ENCODE measurements at regions not wholly inside any gene's neighbourhood (a gene's known extent, or its start where the extent isn't known, plus 50 kb on each side); places are given as distances from the start of the nearest gene placed in this dataset.
"Not testable (repeated sequence)": the region's sequence is repeated elsewhere in the genome, so short reads cannot be mapped to it uniquely, and the experiment has no call there.

- Histone ChIP-seq H3K4me1 (ENCODE audit: insufficient read depth, low read length) (no peaks in the 10 kb centered on the region), H3K27me3 (ENCODE audit: insufficient read depth, low read length) (no peaks in the 10 kb centered on the region), H2AFZ (ENCODE audit: low read depth, low read length) (no peak overlapping the region), H3K36me3 (ENCODE audit: insufficient read depth, low read length) (no peaks in the 10 kb centered on the region), H3K4me3 (ENCODE audit: low read length) (no peak overlapping the region), H3K9me3 (ENCODE audit: low read length) (no peaks in the 10 kb centered on the region)
Measured at GRCh38 chr10:10731366-10731765, 286.3 kb upstream of the CELF2 start.

- Histone ChIP-seq H2AFZ (ENCODE audit: low read depth, low read length) (no peak overlapping the region), H3K4me3 (ENCODE audit: low read length) (no peak overlapping the region), H3K4me1 (ENCODE audit: insufficient read depth, low read length) (no peaks in the 10 kb centered on the region), H3K9me3 (ENCODE audit: low read length) (no peaks in the 10 kb centered on the region), H3K36me3 (ENCODE audit: insufficient read depth, low read length) (no peaks in the 10 kb centered on the region), H3K27me3 (ENCODE audit: insufficient read depth, low read length) (no peaks in the 10 kb centered on the region)
Measured at GRCh38 chr10:10734356-10735064, 283.2 kb upstream of the CELF2 start.

GRCh38 chr10:10745291-10745690, 272.4 kb upstream of the CELF2 start:
- Histone ChIP-seq H3K9me3 (ENCODE audit: low read length) (peaks cover 4% of the 10 kb centered on the region), H2AFZ (ENCODE audit: low read depth, low read length) (no peak overlapping the region), H3K4me1 (ENCODE audit: insufficient read depth, low read length) (no peaks in the 10 kb centered on the region), H3K4me3 (ENCODE audit: low read length) (no peak overlapping the region), H3K36me3 (ENCODE audit: insufficient read depth, low read length) (no peaks in the 10 kb centered on the region), H3K27me3 (ENCODE audit: insufficient read depth, low read length) (no peaks in the 10 kb centered on the region)

- Histone ChIP-seq H3K36me3 (ENCODE audit: insufficient read depth, low read length) (no peaks in the 10 kb centered on the region), H2AFZ (ENCODE audit: low read depth, low read length) (peak overlapping the region; percentile 46), H3K9me3 (ENCODE audit: low read length) (no peaks in the 10 kb centered on the region), H3K4me1 (ENCODE audit: insufficient read depth, low read length) (peaks cover 5% of the 10 kb centered on the region), H3K27me3 (ENCODE audit: insufficient read depth, low read length) (no peaks in the 10 kb centered on the region), H3K4me3 (ENCODE audit: low read length) (no peak overlapping the region)
Measured at GRCh38 chr10:10755490-10755889, 262.2 kb upstream of the CELF2 start.

GRCh38 chr10:10758306-10758705, 259.4 kb upstream of the CELF2 start:
- Histone ChIP-seq H3K9me3 (ENCODE audit: low read length) (no peaks in the 10 kb centered on the region), H3K4me1 (ENCODE audit: insufficient read depth, low read length) (peaks cover 6% of the 10 kb centered on the region), H3K4me3 (ENCODE audit: low read length) (no peak overlapping the region), H3K27me3 (ENCODE audit: insufficient read depth, low read length) (no peaks in the 10 kb centered on the region), H2AFZ (ENCODE audit: low read depth, low read length) (no peak overlapping the region), H3K36me3 (ENCODE audit: insufficient read depth, low read length) (no peaks in the 10 kb centered on the region)

GRCh38 chr10:10759806-10760205, 257.9 kb upstream of the CELF2 start:
- peaks cover 21% of the 10 kb centered on the region for H3K4me1 ChIP-seq (ENCODE audit: insufficient read depth, low read length)
- H3K4me3 ChIP-seq (ENCODE audit: low read length); H2AFZ ChIP-seq (ENCODE audit: low read depth, low read length); H3K9me3 ChIP-seq (ENCODE audit: low read length); H3K27me3 ChIP-seq (ENCODE audit: insufficient read depth, low read length); H3K36me3 ChIP-seq (ENCODE audit: insufficient read depth, low read length): not testable (repeated sequence)

- H3K4me1 ChIP-seq (ENCODE audit: insufficient read depth, low read length): peaks cover 21% of the 10 kb centered on the region
- no peaks in the 10 kb centered on the region for H3K27me3 ChIP-seq (ENCODE audit: insufficient read depth, low read length)
- no peaks in the 10 kb centered on the region for H3K36me3 ChIP-seq (ENCODE audit: insufficient read depth, low read length)
- no peak overlapping the region for H3K4me3 ChIP-seq (ENCODE audit: low read length)
- no peak overlapping the region for H2AFZ ChIP-seq (ENCODE audit: low read depth, low read length)
- no peaks in the 10 kb centered on the region for H3K9me3 ChIP-seq (ENCODE audit: low read length)
Measured at GRCh38 chr10:10765017-10765416, 252.7 kb upstream of the CELF2 start.

- no peaks in the 10 kb centered on the region for H3K36me3 ChIP-seq (ENCODE audit: insufficient read depth, low read length)
- no peaks in the 10 kb centered on the region for H3K27me3 ChIP-seq (ENCODE audit: insufficient read depth, low read length)
- H3K4me3 ChIP-seq (ENCODE audit: low read length): no peak overlapping the region
- no peaks in the 10 kb centered on the region for H3K4me1 ChIP-seq (ENCODE audit: insufficient read depth, low read length)
- no peaks in the 10 kb centered on the region for H3K9me3 ChIP-seq (ENCODE audit: low read length)
- H2AFZ ChIP-seq (ENCODE audit: low read depth, low read length): no peak overlapping the region
Measured at GRCh38 chr10:10772411-10772810, 245.3 kb upstream of the CELF2 start.

GRCh38 chr10:10772874-10773508, 244.7 kb upstream of the CELF2 start:
- H2AFZ ChIP-seq (ENCODE audit: low read depth, low read length): no peak overlapping the region

GRCh38 chr10:10774416-10774815, 243.3 kb upstream of the CELF2 start:
- Histone ChIP-seq H3K4me3 (ENCODE audit: low read length) (no peak overlapping the region), H3K4me1 (ENCODE audit: insufficient read depth, low read length) (no peaks in the 10 kb centered on the region), H3K27me3 (ENCODE audit: insufficient read depth, low read length) (no peaks in the 10 kb centered on the region), H3K9me3 (ENCODE audit: low read length) (no peaks in the 10 kb centered on the region), H3K36me3 (ENCODE audit: insufficient read depth, low read length) (no peaks in the 10 kb centered on the region), H2AFZ (ENCODE audit: low read depth, low read length) (no peak overlapping the region)

More at GRCh38 chr10:10772874-10773508, 244.7 kb upstream of the CELF2 start:
- Histone ChIP-seq H3K4me3 (ENCODE audit: low read length) (no peak overlapping the region), H3K36me3 (ENCODE audit: insufficient read depth, low read length) (no peaks in the 10 kb centered on the region), H3K4me1 (ENCODE audit: insufficient read depth, low read length) (no peaks in the 10 kb centered on the region), H3K27me3 (ENCODE audit: insufficient read depth, low read length) (no peaks in the 10 kb centered on the region), H3K9me3 (ENCODE audit: low read length) (no peaks in the 10 kb centered on the region)

GRCh38 chr10:10776363-10776762, 241.3 kb upstream of the CELF2 start:
- H3K27me3 ChIP-seq (ENCODE audit: insufficient read depth, low read length): no peaks in the 10 kb centered on the region
- no peaks in the 10 kb centered on the region for H3K36me3 ChIP-seq (ENCODE audit: insufficient read depth, low read length)
- no peaks in the 10 kb centered on the region for H3K4me1 ChIP-seq (ENCODE audit: insufficient read depth, low read length)
- no peaks in the 10 kb centered on the region for H3K9me3 ChIP-seq (ENCODE audit: low read length)
- H2AFZ ChIP-seq (ENCODE audit: low read depth, low read length): no peak overlapping the region
- no peak overlapping the region for H3K4me3 ChIP-seq (ENCODE audit: low read length)

- Histone ChIP-seq H3K27me3 (ENCODE audit: insufficient read depth, low read length) (no peaks in the 10 kb centered on the region), H3K36me3 (ENCODE audit: insufficient read depth, low read length) (no peaks in the 10 kb centered on the region), H3K4me3 (ENCODE audit: low read length) (no peak overlapping the region), H2AFZ (ENCODE audit: low read depth, low read length) (no peak overlapping the region), H3K4me1 (ENCODE audit: insufficient read depth, low read length) (no peaks in the 10 kb centered on the region), H3K9me3 (ENCODE audit: low read length) (no peaks in the 10 kb centered on the region)
Measured at GRCh38 chr10:10777279-10777678, 240.4 kb upstream of the CELF2 start.

- H3K36me3 ChIP-seq (ENCODE audit: insufficient read depth, low read length): no peaks in the 10 kb centered on the region
- H3K4me3 ChIP-seq (ENCODE audit: low read length): no peak overlapping the region
- H3K27me3 ChIP-seq (ENCODE audit: insufficient read depth, low read length): no peaks in the 10 kb centered on the region
- no peak overlapping the region for H2AFZ ChIP-seq (ENCODE audit: low read depth, low read length)
- no peaks in the 10 kb centered on the region for H3K9me3 ChIP-seq (ENCODE audit: low read length)
- no peaks in the 10 kb centered on the region for H3K4me1 ChIP-seq (ENCODE audit: insufficient read depth, low read length)
Measured at GRCh38 chr10:10777723-10778122, 239.9 kb upstream of the CELF2 start.

- Histone ChIP-seq H3K4me1 (ENCODE audit: insufficient read depth, low read length) (no peaks in the 10 kb centered on the region), H3K9me3 (ENCODE audit: low read length) (peaks cover 4% of the 10 kb centered on the region)
Measured at GRCh38 chr10:10778959-10779358, 238.7 kb upstream of the CELF2 start.

More at GRCh38 chr10:10778959-10779358, 238.7 kb upstream of the CELF2 start:
- Histone ChIP-seq H2AFZ (ENCODE audit: low read depth, low read length) (no peak overlapping the region), H3K27me3 (ENCODE audit: insufficient read depth, low read length) (no peaks in the 10 kb centered on the region), H3K36me3 (ENCODE audit: insufficient read depth, low read length) (no peaks in the 10 kb centered on the region), H3K4me3 (ENCODE audit: low read length) (no peak overlapping the region)

Measured in neuron (in vitro differentiated cells).